Peyer's patch (tissue), 4 donors: ENCODE measurements at regions not wholly inside any gene's neighbourhood (a gene's known extent, or its start where the extent isn't known, plus 50 kb on each side); places are given as distances from the start of the nearest gene placed in this dataset.
A peak's percentile ranks its signal among the peaks of the same experiment; 100 is the strongest.

Experiments
- DNase-seq, 3 donors: peaks; one replicate each; pipeline ENCODE4 v3.0.0-alpha.2; 2017 to 2019
- H3K27ac ChIP-seq, 4 donors: fragments of 200-600 bp; sonication (generic); one replicate each; pipeline ENCODE4 v1.5.1; 2016 to 2019
- H3K27me3 ChIP-seq, 2 donors: fragments of 200-600 bp; sonication (generic); one replicate each; pipeline ENCODE4 v1.5.1; 2019
- H3K36me3 ChIP-seq, 3 donors: fragments of 200-600 bp; sonication (generic); one replicate each; pipeline ENCODE4 v1.5.1; 2016 to 2019
- H3K4me1 ChIP-seq, 4 donors: fragments of 200-600 bp; sonication (generic); one replicate each; pipeline ENCODE4 v1.5.1; 2016 to 2019
- H3K4me3 ChIP-seq, 4 donors: fragments of 200-600 bp; sonication (generic); 1 replicate in 3 of 4; 2 replicates in 1 of 4; pipeline ENCODE4 v1.5.1; 2016 to 2019; ENCODE audit warnings: mild to moderate bottlenecking in 1 of 4
- H3K9me3 ChIP-seq, 4 donors: fragments of 200-600 bp; sonication (generic); one replicate each; pipeline ENCODE4 v1.5.1; 2016 to 2019; ENCODE audit warnings: mild to moderate bottlenecking in 1 of 4
- POLR2A ChIP-seq, 2 donors: fragments of 450-650 bp; IDR thresholded peaks; one replicate each; pipeline ENCODE4 v1.5.1; 2017; ENCODE audit warnings: antibody characterized with exemption in 2 of 2, mild to moderate bottlenecking in 2 of 2, moderate library complexity in 2 of 2
- TF ChIP-seq, protein P1 (sequence below), 6 experiments: fragments of 450-650 bp in 4 of 6; fragments of 200-600 bp in 2 of 6; sonication (generic) in 1 of 6; IDR thresholded peaks; one replicate each; pipeline ENCODE4 v1.5.1; 2017 to 2019; ENCODE audit warnings: antibody characterized with exemption in 6 of 6, mild to moderate bottlenecking in 3 of 6, moderate library complexity in 1 of 6

GRCh38 chr20:24817351-24817750 lies 131.7 kb upstream of the CST7 start:
- no peaks in the 10 kb centered on the region for H3K9me3 ChIP-seq
- no peak overlapping the region for H3K4me3 ChIP-seq
- no peaks in the 10 kb centered on the region for H3K36me3 ChIP-seq
- H3K27me3 ChIP-seq = no peaks in the 10 kb centered on the region
- DNase-seq = no peak
- H3K27ac ChIP-seq = no peak overlapping the region
- TF ChIP-seq, protein P1, sequence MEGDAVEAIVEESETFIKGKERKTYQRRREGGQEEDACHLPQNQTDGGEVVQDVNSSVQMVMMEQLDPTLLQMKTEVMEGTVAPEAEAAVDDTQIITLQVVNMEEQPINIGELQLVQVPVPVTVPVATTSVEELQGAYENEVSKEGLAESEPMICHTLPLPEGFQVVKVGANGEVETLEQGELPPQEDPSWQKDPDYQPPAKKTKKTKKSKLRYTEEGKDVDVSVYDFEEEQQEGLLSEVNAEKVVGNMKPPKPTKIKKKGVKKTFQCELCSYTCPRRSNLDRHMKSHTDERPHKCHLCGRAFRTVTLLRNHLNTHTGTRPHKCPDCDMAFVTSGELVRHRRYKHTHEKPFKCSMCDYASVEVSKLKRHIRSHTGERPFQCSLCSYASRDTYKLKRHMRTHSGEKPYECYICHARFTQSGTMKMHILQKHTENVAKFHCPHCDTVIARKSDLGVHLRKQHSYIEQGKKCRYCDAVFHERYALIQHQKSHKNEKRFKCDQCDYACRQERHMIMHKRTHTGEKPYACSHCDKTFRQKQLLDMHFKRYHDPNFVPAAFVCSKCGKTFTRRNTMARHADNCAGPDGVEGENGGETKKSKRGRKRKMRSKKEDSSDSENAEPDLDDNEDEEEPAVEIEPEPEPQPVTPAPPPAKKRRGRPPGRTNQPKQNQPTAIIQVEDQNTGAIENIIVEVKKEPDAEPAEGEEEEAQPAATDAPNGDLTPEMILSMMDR (IDR thresholded peaks at IDR 0.05) = no peak
- no peak for TF ChIP-seq POLR2A (IDR thresholded peaks at IDR 0.05)
- H3K4me1 ChIP-seq = no peaks in the 10 kb centered on the region

- no peak overlapping the region for H3K27ac ChIP-seq
Observed at GRCh38 chr20:24818056-24818455, 131.0 kb upstream of the CST7 start.

GRCh38 chr20:24819331-24819965 lies 129.6 kb upstream of the CST7 start:
- H3K4me1 ChIP-seq = no peaks in the 10 kb centered on the region
- H3K9me3 ChIP-seq = no peaks in the 10 kb centered on the region
- no peaks in the 10 kb centered on the region for H3K27me3 ChIP-seq
- no peaks in the 10 kb centered on the region for H3K36me3 ChIP-seq
- no peak for DNase-seq
- TF ChIP-seq, protein P1 (IDR thresholded peaks at IDR 0.05) = no peak
- no peak for TF ChIP-seq POLR2A (IDR thresholded peaks at IDR 0.05)
- no peak overlapping the region for H3K27ac ChIP-seq
- H3K4me3 ChIP-seq = no peak overlapping the region

More at GRCh38 chr20:24818056-24818455, 131.0 kb upstream of the CST7 start:
- Histone ChIP-seq H3K4me3 (no peak overlapping the region), H3K9me3 (no peaks in the 10 kb centered on the region), H3K36me3 (no peaks in the 10 kb centered on the region), H3K27me3 (no peaks in the 10 kb centered on the region), H3K4me1 (no peaks in the 10 kb centered on the region)
- TF ChIP-seq POLR2A (IDR thresholded peaks at IDR 0.05) = no peak
- TF ChIP-seq, protein P1 (IDR thresholded peaks at IDR 0.05) = no peak
- no peak for DNase-seq

DNA sequence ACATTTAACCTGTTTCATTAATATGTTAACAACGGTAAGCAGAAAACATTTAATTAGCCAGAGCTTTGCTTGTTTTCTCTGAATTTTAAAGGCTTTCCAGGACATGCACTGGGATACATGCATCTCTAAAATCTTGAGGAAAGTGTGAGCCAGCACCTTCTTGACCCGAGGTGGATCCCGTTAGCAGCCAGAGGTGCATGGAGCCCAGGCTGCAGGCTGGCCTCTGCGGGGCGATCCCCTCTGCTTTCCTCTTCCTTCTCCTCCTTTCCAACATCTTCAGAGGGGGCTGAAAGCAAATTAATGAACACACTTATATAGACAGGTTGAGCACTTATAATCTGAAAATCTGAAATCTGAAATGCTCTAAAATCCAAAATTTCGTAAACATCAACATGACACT lies 128.7 kb upstream of the CST7 start:
- Histone ChIP-seq H3K36me3 (no peaks in the 10 kb centered on the region), H3K4me1 (no peaks in the 10 kb centered on the region), H3K27ac (no peak overlapping the region), H3K9me3 (no peaks in the 10 kb centered on the region), H3K27me3 (no peaks in the 10 kb centered on the region), H3K4me3 (no peak overlapping the region)
- no peak for DNase-seq
- TF ChIP-seq POLR2A (IDR thresholded peaks at IDR 0.05) = no peak
- TF ChIP-seq, protein P1 (IDR thresholded peaks at IDR 0.05) = no peak

GRCh38 chr20:24821391-24821790 lies 127.7 kb upstream of the CST7 start:
- DNase-seq = peak in 1 of 3 donors; percentile 18
- no peaks in the 10 kb centered on the region for H3K36me3 ChIP-seq

More at GRCh38 chr20:24821391-24821790, 127.7 kb upstream of the CST7 start:
- H3K27me3 ChIP-seq = no peaks in the 10 kb centered on the region
- no peak overlapping the region for H3K27ac ChIP-seq
- TF ChIP-seq, protein P1 (IDR thresholded peaks at IDR 0.05) = no peak
- no peak for TF ChIP-seq POLR2A (IDR thresholded peaks at IDR 0.05)
- no peak overlapping the region for H3K4me3 ChIP-seq
- no peaks in the 10 kb centered on the region for H3K4me1 ChIP-seq
- no peaks in the 10 kb centered on the region for H3K9me3 ChIP-seq
